K562 (cell line): ENCODE measurements at regions not wholly inside any gene's neighbourhood (a gene's known extent, or its start where the extent isn't known, plus 50 kb on each side); places are given as distances from the start of the nearest gene placed in this dataset.

Experiments
- ARID4B ChIP-seq: sonication (generic); formaldehyde crosslinking; IDR thresholded peaks from 2 replicates; pipeline ENCODE4 v1.8.0; 2022; ENCODE audit warnings: mild to moderate bottlenecking, missing genetic modification reagents
- ATF2 ChIP-seq: sonication (generic); formaldehyde crosslinking; IDR thresholded peaks from 2 replicates; pipeline ENCODE4 v1.8.1; 2022; ENCODE audit warnings: missing genetic modification reagents
- CREB1 ChIP-seq, 2 experiments: sonication (generic) in 1 of 2; formaldehyde crosslinking in 1 of 2; IDR thresholded peaks; 2 replicates each; pipeline versions ENCODE4 v1.6.1 to v1.8.0; 2012 to 2022; ENCODE audit warnings: inconsistent platforms in 1 of 2, mild to moderate bottlenecking in 1 of 2, missing genetic modification reagents in 1 of 2, moderate library complexity in 1 of 2
- CTCFL ChIP-seq: IDR thresholded peaks from 2 replicates; pipeline ENCODE4 v1.6.1; 2011; ENCODE audit warnings: borderline replicate concordance, low read depth, mild to moderate bottlenecking, moderate library complexity, low read length; ENCODE audit not compliant: insufficient read depth, poor library complexity, severe bottlenecking
- ETV1 ChIP-seq: fragments of 450-650 bp; conservative IDR thresholded peaks from 2 replicates; pipeline ENCODE4 v1.6.1; 2016; ENCODE audit warnings: missing genetic modification characterization, control low read depth, low read depth, missing compliant biosample characterization
- FIP1L1 ChIP-seq: fragments of 200-400 bp; formaldehyde crosslinking; IDR thresholded peaks from 2 replicates; pipeline ENCODE4 v1.6.1; 2018; ENCODE audit warnings: mild to moderate bottlenecking, low read depth, low read length; ENCODE audit not compliant: poor library complexity, severe bottlenecking
- MAFK ChIP-seq: IDR thresholded peaks from 2 replicates; pipeline ENCODE4 v1.6.1; 2011; ENCODE audit warnings: low read length, improper control_type of control experiment
- MTA2 ChIP-seq: fragments of 450-650 bp; IDR thresholded peaks from 2 replicates; pipeline ENCODE4 v1.6.1; 2016; ENCODE audit warnings: low read depth
- NKRF ChIP-seq: fragments of 450-650 bp; IDR thresholded peaks from 2 replicates; pipeline ENCODE4 v1.6.1; 2016; ENCODE audit warnings: borderline replicate concordance
- PPARD ChIP-seq: fragments of 250-450 bp; sonication (Bioruptor Pico); IDR thresholded peaks from 2 replicates; pipeline ENCODE4 v1.8.0; 2022; ENCODE audit warnings: inconsistent platforms, mild to moderate bottlenecking, moderate library complexity
- RCOR1 ChIP-seq, 2 experiments: IDR thresholded peaks; 2 replicates each; pipeline ENCODE4 v1.6.1; 2012; ENCODE audit warnings: low read depth in 2 of 2, low read length in 2 of 2, borderline replicate concordance in 1 of 2, improper control_type of control experiment in 1 of 2
- STAT5A ChIP-seq: IDR thresholded peaks from 2 replicates; pipeline ENCODE4 v1.6.1; 2012; ENCODE audit warnings: low read length, inconsistent platforms, borderline replicate concordance
- TAL1 ChIP-seq: fragments of 450-650 bp; IDR thresholded peaks from 2 replicates; pipeline ENCODE4 v1.6.1; 2016; ENCODE audit warnings: mild to moderate bottlenecking
- TRIM24 ChIP-seq, 2 experiments: fragments of 450-650 bp; IDR thresholded peaks; 2 replicates each; pipeline ENCODE4 v1.6.1; 2016
- XRCC4 ChIP-seq: IDR thresholded peaks from one replicate; pipeline ENCODE4 v1.6.1; 2011; ENCODE audit not compliant: insufficient read depth, insufficient read length; ENCODE audit errors: extremely low read depth
- ZBTB8A ChIP-seq: fragments of 450-650 bp; IDR thresholded peaks from 2 replicates; pipeline ENCODE4 v1.6.1; 2018; ENCODE audit warnings: mild to moderate bottlenecking, moderate library complexity; ENCODE audit not compliant: partially characterized antibody
- ZNF124 ChIP-seq: sonication (generic); formaldehyde crosslinking; IDR thresholded peaks from 2 replicates; pipeline ENCODE4 v1.8.1; 2022; ENCODE audit warnings: missing genetic modification reagents
- ZNF239 ChIP-seq: fragments of 250-450 bp; sonication (Bioruptor Pico); IDR thresholded peaks from 2 replicates; pipeline ENCODE4 v1.4.0; 2020; ENCODE audit warnings: mild to moderate bottlenecking
- ZNF436 ChIP-seq: fragments of 250-450, 450-650 bp; sonication (Bioruptor Pico); formaldehyde crosslinking; IDR thresholded peaks from 2 replicates; pipeline ENCODE4 v1.7.0; 2020; ENCODE audit warnings: mild to moderate bottlenecking
- ZNF77 ChIP-seq: fragments of 250-450 bp; sonication (Bioruptor Pico); IDR thresholded peaks from 2 replicates; pipeline ENCODE4 v1.5.0; 2020

- TF ChIP-seq ARID4B (CRISPR knock-in tag), result no peak
- no peak for TF ChIP-seq CREB1 (IDR thresholded peaks at IDR 0.05)
- no peak for TF ChIP-seq CREB1 (CRISPR knock-in tag; IDR thresholded peaks at IDR 0.05)
- peak; percentile 50; the same call in 1 of the 2 replicates for TF ChIP-seq STAT5A
- TF ChIP-seq ZNF124 (CRISPR knock-in tag), result no peak
- TF ChIP-seq NKRF, result no peak
- 0 out of 2 replicates have a peak, but pooled peaks have one; percentile 18 for TF ChIP-seq MTA2
- peak; percentile 57; the same call in 1 of the 2 replicates for TF ChIP-seq TAL1
- TF ChIP-seq ZNF239 (CRISPR knock-in tag), result no peak
- TF ChIP-seq ZNF436, result no peak
- TF ChIP-seq TRIM24 (IDR thresholded peaks at IDR 0.05), result no peak
- TF ChIP-seq ZBTB8A, result no peak
- no peak for TF ChIP-seq ZNF77 (CRISPR knock-in tag)
- no peak for TF ChIP-seq ATF2 (CRISPR knock-in tag)
- TF ChIP-seq PPARD (CRISPR knock-in tag), result no peak
- TF ChIP-seq ETV1 (tag), result no peak
- TF ChIP-seq XRCC4, result no peak
- TF ChIP-seq MAFK, result no peak
- TF ChIP-seq CTCFL, result no peak
- TF ChIP-seq RCOR1 (IDR thresholded peaks at IDR 0.05; ENCODE audit: borderline replicate concordance in 1 of 2, low read depth in 2 of 2, low read length in 2 of 2), result 0 out of 4 replicates have a peak, but pooled peaks of 1 of the 2 experiments have one; percentile 37
- TF ChIP-seq FIP1L1, result no peak
Measured at GRCh38 chr3:182460303-182460702, 333.0 kb upstream of the ATP11B start (continued).
